IMR-90 (cell line): ENCODE measurements at regions not wholly inside any gene's neighbourhood (a gene's known extent, or its start where the extent isn't known, plus 50 kb on each side); places are given as distances from the start of the nearest gene placed in this dataset.
"Not testable (repeated sequence)": the region's sequence is repeated elsewhere in the genome, so short reads cannot be mapped to it uniquely, and the experiment has no call there.

Source experiments
- BHLHE40 ChIP-seq: fragments of 150-350 bp; IDR thresholded peaks from 2 replicates; pipeline ENCODE4 v1.6.1; 2016; ENCODE audit warnings: mild to moderate bottlenecking, low read depth, low read length
- CEBPB ChIP-seq: IDR thresholded peaks from 2 replicates; pipeline ENCODE4 v1.6.1; 2012; ENCODE audit warnings: low read depth, low read length, improper control_type of control experiment
- CTCF ChIP-seq: conservative IDR thresholded peaks from 2 replicates; pipeline ENCODE4 v1.5.1; 2012; ENCODE audit warnings: mild to moderate bottlenecking, low read depth, low read length, improper control_type of control experiment
- MAFK ChIP-seq: IDR thresholded peaks from 2 replicates; pipeline ENCODE4 v1.6.1; 2012; ENCODE audit warnings: low read depth, low read length, improper control_type of control experiment
- MXI1 ChIP-seq: IDR thresholded peaks from 2 replicates; pipeline ENCODE4 v1.6.1; 2012; ENCODE audit warnings: low read depth, mild to moderate bottlenecking, low read length, moderate library complexity, borderline replicate concordance
- POLR2A ChIP-seq: IDR thresholded peaks from 2 replicates; pipeline ENCODE4 v1.6.1; 2012; ENCODE audit warnings: mild to moderate bottlenecking, low read depth, low read length
- RAD21 ChIP-seq: IDR thresholded peaks from 2 replicates; pipeline ENCODE4 v1.6.1; 2012; ENCODE audit warnings: low read length, improper control_type of control experiment
- TF ChIP-seq, protein P1 (sequence below): fragments of 150-350 bp; IDR thresholded peaks from 2 replicates; pipeline ENCODE4 v1.6.1; 2017; ENCODE audit warnings: mild to moderate bottlenecking, antibody characterized with exemption, low read length, low read depth

DNA sequence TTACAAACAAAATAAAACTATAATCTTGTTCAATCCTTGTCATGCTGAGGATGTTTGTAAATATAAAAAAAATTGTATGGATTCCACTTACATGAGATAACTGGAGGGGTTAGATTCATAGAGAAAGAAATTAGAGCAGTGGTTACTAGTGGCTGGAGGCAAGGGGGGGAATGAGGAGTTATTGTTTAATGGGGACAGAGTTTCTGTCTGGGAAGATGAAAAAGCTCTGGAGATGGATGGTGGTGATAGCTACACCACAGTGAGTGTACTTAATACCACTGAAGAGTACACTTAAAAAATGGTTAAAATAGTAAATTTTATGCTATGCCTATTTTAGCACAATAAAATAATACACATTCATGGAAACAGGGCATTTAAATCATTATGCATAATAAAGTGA lies 247.5 kb upstream of the PLGLB2 start:
- TF ChIP-seq RAD21, CTCF, POLR2A, MXI1, CEBPB, MAFK, BHLHE40: not testable (repeated sequence)
- TF ChIP-seq, protein P1, sequence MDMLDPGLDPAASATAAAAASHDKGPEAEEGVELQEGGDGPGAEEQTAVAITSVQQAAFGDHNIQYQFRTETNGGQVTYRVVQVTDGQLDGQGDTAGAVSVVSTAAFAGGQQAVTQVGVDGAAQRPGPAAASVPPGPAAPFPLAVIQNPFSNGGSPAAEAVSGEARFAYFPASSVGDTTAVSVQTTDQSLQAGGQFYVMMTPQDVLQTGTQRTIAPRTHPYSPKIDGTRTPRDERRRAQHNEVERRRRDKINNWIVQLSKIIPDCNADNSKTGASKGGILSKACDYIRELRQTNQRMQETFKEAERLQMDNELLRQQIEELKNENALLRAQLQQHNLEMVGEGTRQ = not testable (repeated sequence)
